DOHH2 (cell line): ENCODE measurements at regions not wholly inside any gene's neighbourhood (a gene's known extent, or its start where the extent isn't known, plus 50 kb on each side); places are given as distances from the start of the nearest gene placed in this dataset.

ENCODE experiments used
- H3F3A ChIP-seq: fragments of 200-600 bp; sonication (generic), shearing (Covaris generic); 2 replicates; pipeline ENCODE4 v1.6.0; 2016; ENCODE audit warnings: antibody characterized with exemption, mild to moderate bottlenecking; ENCODE audit not compliant: control insufficient read depth, insufficient read depth
- H3K27ac ChIP-seq: fragments of 200-600 bp; sonication (generic); 2 replicates; pipeline ENCODE4 v1.5.1; 2014; ENCODE audit warnings: low read depth, mild to moderate bottlenecking, low read length, moderate library complexity
- H3K27me3 ChIP-seq: fragments of 200-600 bp; sonication (generic); 2 replicates; pipeline ENCODE4 v1.6.1; 2014; ENCODE audit warnings: mild to moderate bottlenecking, low read length, mixed read lengths; ENCODE audit not compliant: control insufficient read depth
- H3K36me3 ChIP-seq: fragments of 200-600 bp; sonication (generic); 2 replicates; pipeline ENCODE4 v1.6.1; 2014; ENCODE audit warnings: mild to moderate bottlenecking, low read length, moderate library complexity, mixed read lengths; ENCODE audit not compliant: control insufficient read depth
- H3K4me1 ChIP-seq: fragments of 200-600 bp; sonication (generic); 2 replicates; pipeline ENCODE4 v1.6.1; 2014; ENCODE audit warnings: mild to moderate bottlenecking, low read length, mixed read lengths; ENCODE audit not compliant: control insufficient read depth
- H3K4me2 ChIP-seq: fragments of 200-600 bp; sonication (generic); 2 replicates; pipeline ENCODE4 v1.6.0; 2014; ENCODE audit warnings: mild to moderate bottlenecking, low read length, moderate library complexity
- H3K4me3 ChIP-seq: fragments of 200-600 bp; sonication (generic); 2 replicates; pipeline ENCODE4 v1.5.1; 2014; ENCODE audit warnings: mild to moderate bottlenecking, low read length, mixed read lengths
- H3K79me2 ChIP-seq: fragments of 200-600 bp; sonication (generic); 2 replicates; pipeline ENCODE4 v1.6.1; 2014; ENCODE audit warnings: mild to moderate bottlenecking, low read length, mixed read lengths; ENCODE audit not compliant: control insufficient read depth
- H3K9me2 ChIP-seq: fragments of 200-600 bp; sonication (generic); replicated peaks from 2 replicates; pipeline ENCODE4 v1.6.1; 2014; ENCODE audit warnings: mild to moderate bottlenecking, low read length, mixed read lengths; ENCODE audit not compliant: control insufficient read depth
- H3K9me3 ChIP-seq: fragments of 200-600 bp; sonication (generic); 2 replicates; pipeline ENCODE4 v1.6.1; 2014; ENCODE audit warnings: antibody characterized with exemption, low read length, mixed read lengths; ENCODE audit not compliant: control insufficient read depth, insufficient read depth
- H4K20me1 ChIP-seq: fragments of 200-600 bp; sonication (generic); 2 replicates; pipeline ENCODE4 v1.6.0; 2014; ENCODE audit warnings: low read depth, mild to moderate bottlenecking, antibody characterized with exemption, low read length, moderate library complexity; ENCODE audit not compliant: control insufficient read depth, insufficient read depth
- CTCF ChIP-seq: fragments of 200-600 bp; sonication (generic); IDR thresholded peaks from one replicate; pipeline ENCODE4 v1.5.1; 2014; ENCODE audit warnings: antibody characterized with exemption, mild to moderate bottlenecking, low read depth, low read length; ENCODE audit not compliant: poor library complexity, severe bottlenecking
- EZH2phosphoT487 ChIP-seq: fragments of 200-600 bp; sonication (generic); IDR thresholded peaks from 2 replicates; pipeline ENCODE4 v1.6.1; 2017; ENCODE audit warnings: borderline replicate concordance, mild to moderate bottlenecking, antibody characterized with exemption, low read length, moderate library complexity, mixed read lengths

- Histone ChIP-seq H3K4me3 (no peak overlapping the region), H3K4me2 (no peak overlapping the region), H3K27me3 (no peaks in the 10 kb centered on the region), H3K79me2 (no peaks in the 10 kb centered on the region), H3K36me3 (no peaks in the 10 kb centered on the region), H3K9me3 (no peaks in the 10 kb centered on the region), H3K9me2 (no peaks in the 10 kb centered on the region), H3K4me1 (no peaks in the 10 kb centered on the region), H3K27ac (no peak overlapping the region), H4K20me1 (no peaks in the 10 kb centered on the region), H3F3A (no peaks in the 10 kb centered on the region)
- TF ChIP-seq CTCF (no peak), EZH2phosphoT487 (no peak)
Observed at GRCh38 chr10:57224811-57225210, 863.8 kb upstream of the ZWINT start.

- H3K36me3 ChIP-seq = no peaks in the 10 kb centered on the region
- H3K27me3 ChIP-seq = no peaks in the 10 kb centered on the region
- no peak overlapping the region for H3K4me2 ChIP-seq
- H3K9me3 ChIP-seq = no peaks in the 10 kb centered on the region
- no peak for TF ChIP-seq CTCF
- TF ChIP-seq EZH2phosphoT487 = no peak
- H3F3A ChIP-seq = no peaks in the 10 kb centered on the region
- no peak overlapping the region for H3K4me3 ChIP-seq
- H3K27ac ChIP-seq = no peak overlapping the region
- no peaks in the 10 kb centered on the region for H3K4me1 ChIP-seq
- H4K20me1 ChIP-seq = no peaks in the 10 kb centered on the region
- H3K79me2 ChIP-seq = no peaks in the 10 kb centered on the region
- H3K9me2 ChIP-seq = no peaks in the 10 kb centered on the region
Observed at GRCh38 chr10:57222603-57223002, 861.5 kb upstream of the ZWINT start.

GRCh38 chr10:57222129-57222528 is 861.1 kb upstream of the ZWINT start:
- Histone ChIP-seq H3K27ac (no peak overlapping the region), H3K4me1 (no peaks in the 10 kb centered on the region), H3K9me3 (no peaks in the 10 kb centered on the region), H3K9me2 (no peaks in the 10 kb centered on the region), H3K4me3 (no peak overlapping the region), H3K36me3 (no peaks in the 10 kb centered on the region), H3F3A (no peaks in the 10 kb centered on the region), H3K79me2 (no peaks in the 10 kb centered on the region), H3K27me3 (no peaks in the 10 kb centered on the region), H3K4me2 (no peak overlapping the region), H4K20me1 (no peaks in the 10 kb centered on the region)
- TF ChIP-seq EZH2phosphoT487 (no peak), CTCF (no peak)

- Histone ChIP-seq H3K27ac (no peak overlapping the region), H3F3A (no peaks in the 10 kb centered on the region), H3K27me3 (no peaks in the 10 kb centered on the region), H3K4me2 (no peak overlapping the region), H3K9me3 (no peaks in the 10 kb centered on the region), H4K20me1 (no peaks in the 10 kb centered on the region), H3K36me3 (no peaks in the 10 kb centered on the region), H3K4me3 (no peak overlapping the region), H3K9me2 (no peaks in the 10 kb centered on the region), H3K4me1 (no peaks in the 10 kb centered on the region), H3K79me2 (no peaks in the 10 kb centered on the region)
- TF ChIP-seq CTCF (no peak), EZH2phosphoT487 (no peak)
Observed at GRCh38 chr10:57221674-57222073, 860.6 kb upstream of the ZWINT start.
